ENCODE measurements at regions not wholly inside any gene's neighbourhood (a gene's known extent, or its start where the extent isn't known, plus 50 kb on each side); places are given as distances from the start of the nearest gene placed in this dataset.
"Not testable (repeated sequence)": the region's sequence is repeated elsewhere in the genome, so short reads cannot be mapped to it uniquely, and the experiment has no call there.

- Mint-ChIP-seq H3K36me3 (peaks cover 68% of the 10 kb centered on the region), H3K27me3 (ENCODE audit: low read depth) (peaks cover 20% of the 10 kb centered on the region), H3K4me3 (no peak overlapping the region), H3K4me1 (no peaks in the 10 kb centered on the region), H3K27ac (no peak overlapping the region), H3K9me3 (peaks cover 76% of the 10 kb centered on the region)
- CTCF ChIA-PET, result no interaction called here
- ATAC-seq (no peak), DNase-seq (ENCODE audit: low spot score) (no peak)
- TF ChIP-seq EMX1 (CRISPR knock-in tag; IDR thresholded peaks at IDR 0.05) (no peak), IRF2 (CRISPR knock-in tag; IDR thresholded peaks at IDR 0.05; ENCODE audit: borderline replicate concordance, low read depth) (no peak), USF1 (CRISPR knock-in tag; IDR thresholded peaks at IDR 0.05) (no peak), E2F1 (CRISPR knock-in tag; IDR thresholded peaks at IDR 0.05) (no peak), FOXK1 (CRISPR knock-in tag; IDR thresholded peaks at IDR 0.05) (no peak), NFE2L1 (CRISPR knock-in tag; IDR thresholded peaks at IDR 0.05) (no peak), E2F4 (CRISPR knock-in tag; IDR thresholded peaks at IDR 0.05; ENCODE audit: borderline replicate concordance, low read depth) (no peak), JAZF1 (CRISPR knock-in tag; IDR thresholded peaks at IDR 0.05) (no peak), FOXJ3 (CRISPR knock-in tag; IDR thresholded peaks at IDR 0.05; ENCODE audit: borderline replicate concordance) (no peak), SMAD3 (CRISPR knock-in tag; IDR thresholded peaks at IDR 0.05; ENCODE audit: borderline replicate concordance) (no peak), JUN (CRISPR knock-in tag; IDR thresholded peaks at IDR 0.05) (no peak)
- POLR2A ChIA-PET, result no interaction called here
Observed at GRCh38 chr1:5603353-5604104, 388.7 kb downstream of the NPHP4 start.

- H3K27ac Mint-ChIP-seq; H3K4me3 Mint-ChIP-seq; CTCF ChIA-PET; POLR2A ChIA-PET; ATAC-seq; DNase-seq (ENCODE audit: low spot score); H3K4me1 Mint-ChIP-seq: not testable (repeated sequence)
- H3K9me3 Mint-ChIP-seq, result peaks cover 82% of the 10 kb centered on the region
- H3K27me3 Mint-ChIP-seq (ENCODE audit: low read depth), result peaks cover 20% of the 10 kb centered on the region
- H3K36me3 Mint-ChIP-seq, result peaks cover 74% of the 10 kb centered on the region
Observed at GRCh38 chr1:5602718-5603117, 389.5 kb downstream of the NPHP4 start.

- no peaks in the 10 kb centered on the region for H3K4me1 Mint-ChIP-seq
- POLR2A ChIA-PET, result no interaction called here
- CTCF ChIA-PET, result no interaction called here
- no peak overlapping the region for H3K4me3 Mint-ChIP-seq
- no peak for ATAC-seq
- H3K9me3 Mint-ChIP-seq, result peaks cover 81% of the 10 kb centered on the region
- DNase-seq (ENCODE audit: low spot score), result no peak
- H3K27me3 Mint-ChIP-seq (ENCODE audit: low read depth), result peaks cover 24% of the 10 kb centered on the region
- no peak overlapping the region for H3K27ac Mint-ChIP-seq
- peaks cover 79% of the 10 kb centered on the region for H3K36me3 Mint-ChIP-seq
- no peak for TF ChIP-seq ZNF138 (CRISPR knock-in tag; conservative IDR thresholded peaks at IDR 0.05)
- no peak for TF ChIP-seq CDX4 (CRISPR knock-in tag; IDR thresholded peaks at IDR 0.05; ENCODE audit: borderline replicate concordance)
- TF ChIP-seq ATF6 (CRISPR knock-in tag; IDR thresholded peaks at IDR 0.05), result no peak
- no peak for TF ChIP-seq NFYB (CRISPR knock-in tag; conservative IDR thresholded peaks at IDR 0.05; ENCODE audit: low read depth)
- no peak for TF ChIP-seq FOXP1 (CRISPR knock-in tag; IDR thresholded peaks at IDR 0.05; ENCODE audit: borderline replicate concordance)
- TF ChIP-seq TEAD1 (CRISPR knock-in tag; IDR thresholded peaks at IDR 0.05), result no peak
- no peak for TF ChIP-seq ETV6 (CRISPR knock-in tag; IDR thresholded peaks at IDR 0.05)
- TF ChIP-seq USF2 (CRISPR knock-in tag; IDR thresholded peaks at IDR 0.05), result no peak
- TF ChIP-seq ZNF671 (CRISPR knock-in tag; IDR thresholded peaks at IDR 0.05), result no peak
- no peak for TF ChIP-seq OVOL2 (CRISPR knock-in tag; IDR thresholded peaks at IDR 0.05; ENCODE audit: borderline replicate concordance)
- TF ChIP-seq JAZF1 (CRISPR knock-in tag; IDR thresholded peaks at IDR 0.05), result no peak
- no peak for TF ChIP-seq IRF2 (CRISPR knock-in tag; IDR thresholded peaks at IDR 0.05; ENCODE audit: borderline replicate concordance, low read depth)
- TF ChIP-seq TEAD4 (CRISPR knock-in tag; IDR thresholded peaks at IDR 0.05), result no peak
- TF ChIP-seq, protein P1, sequence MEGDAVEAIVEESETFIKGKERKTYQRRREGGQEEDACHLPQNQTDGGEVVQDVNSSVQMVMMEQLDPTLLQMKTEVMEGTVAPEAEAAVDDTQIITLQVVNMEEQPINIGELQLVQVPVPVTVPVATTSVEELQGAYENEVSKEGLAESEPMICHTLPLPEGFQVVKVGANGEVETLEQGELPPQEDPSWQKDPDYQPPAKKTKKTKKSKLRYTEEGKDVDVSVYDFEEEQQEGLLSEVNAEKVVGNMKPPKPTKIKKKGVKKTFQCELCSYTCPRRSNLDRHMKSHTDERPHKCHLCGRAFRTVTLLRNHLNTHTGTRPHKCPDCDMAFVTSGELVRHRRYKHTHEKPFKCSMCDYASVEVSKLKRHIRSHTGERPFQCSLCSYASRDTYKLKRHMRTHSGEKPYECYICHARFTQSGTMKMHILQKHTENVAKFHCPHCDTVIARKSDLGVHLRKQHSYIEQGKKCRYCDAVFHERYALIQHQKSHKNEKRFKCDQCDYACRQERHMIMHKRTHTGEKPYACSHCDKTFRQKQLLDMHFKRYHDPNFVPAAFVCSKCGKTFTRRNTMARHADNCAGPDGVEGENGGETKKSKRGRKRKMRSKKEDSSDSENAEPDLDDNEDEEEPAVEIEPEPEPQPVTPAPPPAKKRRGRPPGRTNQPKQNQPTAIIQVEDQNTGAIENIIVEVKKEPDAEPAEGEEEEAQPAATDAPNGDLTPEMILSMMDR (IDR thresholded peaks at IDR 0.05), result no peak
- TF ChIP-seq ZNF219 (CRISPR knock-in tag; IDR thresholded peaks at IDR 0.05; ENCODE audit: borderline replicate concordance), result no peak
- no peak for TF ChIP-seq HMGA2 (CRISPR knock-in tag; IDR thresholded peaks at IDR 0.05)
Observed at GRCh38 chr1:5601516-5601915, 390.7 kb downstream of the NPHP4 start.

All from WTC11 (cell line).